Stimulated activated CD4-positive, alpha-beta T cell treated with anti-CD3 and anti-CD28 coated beads, Interleukin-12 subunit alpha, Interleukin-12 subunit beta, amount 100 ng/mL, for 24 hours (primary cell): ENCODE measurements at regions not wholly inside any gene's neighbourhood (a gene's known extent, or its start where the extent isn't known, plus 50 kb on each side); places are given as distances from the start of the nearest gene placed in this dataset.

Experiments
- DNase-seq, 2 experiments: peaks; one replicate each; pipeline ENCODE4 v3.0.0-alpha.2; 2020; ENCODE audit warnings: low read depth in 2 of 2

DNA sequence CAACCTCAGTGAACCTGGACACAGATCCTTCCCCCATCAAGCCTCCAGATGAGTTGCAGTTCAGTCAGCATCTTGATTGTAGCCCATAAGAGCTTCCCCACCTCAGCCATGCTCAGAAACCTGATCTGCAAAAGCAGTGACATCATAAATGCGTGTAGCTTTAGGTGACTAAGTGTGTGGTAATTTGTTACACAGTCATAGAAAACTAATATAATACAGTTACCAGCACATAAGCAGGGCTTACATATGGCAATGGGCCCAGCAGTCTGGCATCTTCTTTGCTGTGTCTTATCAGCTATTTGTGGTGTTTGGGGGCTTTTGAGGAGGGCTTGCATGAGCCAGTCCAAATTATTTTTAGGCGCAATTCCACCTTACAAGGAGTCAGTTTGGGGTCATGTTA is 807.0 kb downstream of the SLC4A3 start:
- no peak for DNase-seq

DNA sequence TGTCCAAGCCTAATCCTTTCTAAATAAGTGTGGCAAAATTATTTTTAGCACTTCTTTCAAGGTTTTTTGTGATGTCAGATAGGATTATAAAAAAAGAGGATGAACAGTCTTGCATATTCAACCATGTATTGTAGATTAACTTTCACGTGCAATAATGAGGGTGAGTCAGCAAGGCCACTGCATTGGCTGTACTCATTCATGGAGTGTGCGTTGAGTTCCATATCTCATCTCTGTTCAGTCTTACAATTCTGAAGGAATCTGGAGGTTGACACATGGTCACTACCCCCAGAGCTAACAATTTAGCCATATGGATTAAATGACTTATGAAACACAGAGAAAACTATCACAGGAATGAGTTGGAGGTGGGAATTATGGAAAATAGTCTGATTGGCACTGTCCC is 810.5 kb downstream of the SLC4A3 start:
- no peak for DNase-seq

DNA sequence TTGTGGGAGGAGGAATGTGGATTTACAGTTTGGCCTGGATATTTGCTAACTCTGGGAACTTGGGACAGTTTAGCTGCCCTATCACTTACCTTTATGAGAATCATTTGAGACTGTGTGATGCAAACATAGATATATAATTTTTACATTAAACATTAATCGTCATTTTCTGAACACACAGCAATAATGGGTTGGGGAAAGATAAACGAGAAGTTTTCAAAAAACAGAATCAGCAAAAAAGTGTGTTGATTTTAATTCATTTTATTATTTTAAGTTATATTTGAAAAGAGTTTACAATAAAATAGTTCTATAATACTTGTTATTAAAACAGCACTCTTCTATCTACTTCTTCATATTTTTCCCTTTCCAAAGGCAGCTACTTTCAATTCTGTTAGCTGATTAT is 813.3 kb downstream of the SLC4A3 start:
- DNase-seq = no peak

DNA sequence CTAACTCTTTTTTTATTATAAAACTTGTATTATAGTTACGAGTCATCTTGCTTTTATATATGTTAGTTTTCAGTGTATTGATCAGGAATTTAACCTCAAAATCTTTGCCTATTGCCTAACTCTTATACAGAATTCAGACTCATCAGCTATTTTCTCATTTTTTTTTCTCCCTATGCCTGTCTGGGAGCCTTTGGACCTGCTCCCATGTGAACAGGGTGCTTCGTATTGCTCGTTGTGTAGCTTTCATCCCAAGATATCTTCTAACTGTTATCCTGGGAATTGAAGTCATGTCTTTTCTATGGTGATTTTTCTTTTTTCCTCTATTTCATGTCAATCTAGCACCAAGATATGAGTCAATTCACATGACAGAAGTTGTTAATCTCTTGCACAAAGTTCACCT is 814.0 kb downstream of the SLC4A3 start:
- DNase-seq = no peak

DNA sequence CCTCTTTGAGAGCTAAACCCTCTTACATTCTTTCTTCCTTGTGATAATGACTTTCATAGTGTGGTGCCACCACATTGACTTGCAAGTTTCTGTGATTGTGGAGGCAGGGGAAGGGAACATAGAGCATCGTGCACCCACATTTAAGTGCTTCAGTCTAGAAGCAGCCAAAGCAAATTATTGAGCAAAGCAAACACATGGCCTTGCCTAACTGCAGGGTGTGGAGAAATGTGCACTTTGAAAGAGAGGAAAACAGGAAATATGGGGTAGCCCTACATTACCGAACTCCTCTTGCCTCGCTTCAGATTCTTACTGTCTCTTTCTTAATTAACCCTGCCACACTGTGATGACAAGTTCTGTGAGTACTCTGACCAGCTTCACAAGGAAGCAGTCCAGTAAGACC is 814.6 kb downstream of the SLC4A3 start:
- no peak for DNase-seq

DNA sequence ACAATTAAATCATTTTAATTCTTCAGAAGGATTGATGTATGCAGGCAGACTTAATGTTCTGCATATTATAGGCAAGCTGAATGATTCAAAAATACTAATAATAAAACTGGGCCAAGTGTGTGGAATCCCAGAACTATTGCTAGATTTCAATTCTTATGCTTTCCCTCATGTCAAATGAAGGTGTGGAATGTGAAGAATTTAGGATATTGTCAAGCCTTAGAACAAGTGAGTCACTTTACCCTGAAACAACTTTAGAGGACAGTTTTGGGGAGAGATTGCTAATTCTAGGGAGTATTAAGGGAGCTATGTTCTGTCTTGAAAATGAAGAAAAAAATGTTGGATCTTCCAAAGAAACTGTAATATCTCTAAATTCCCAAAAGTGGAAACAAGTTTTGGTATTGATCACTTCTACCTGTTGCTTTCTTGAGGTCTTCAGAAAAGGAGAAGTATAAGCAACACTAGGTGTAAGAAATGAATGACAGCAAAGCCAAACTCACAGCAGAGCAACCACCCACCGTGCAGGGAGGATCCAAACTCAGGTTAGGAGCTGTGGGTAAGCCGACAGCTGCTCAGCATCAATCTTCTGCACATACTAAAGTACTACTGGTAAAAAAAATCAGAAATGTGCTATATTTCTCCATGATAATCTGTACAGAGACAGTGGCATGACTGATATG is 818.1 kb downstream of the SLC4A3 start:
- no peak for DNase-seq

DNA sequence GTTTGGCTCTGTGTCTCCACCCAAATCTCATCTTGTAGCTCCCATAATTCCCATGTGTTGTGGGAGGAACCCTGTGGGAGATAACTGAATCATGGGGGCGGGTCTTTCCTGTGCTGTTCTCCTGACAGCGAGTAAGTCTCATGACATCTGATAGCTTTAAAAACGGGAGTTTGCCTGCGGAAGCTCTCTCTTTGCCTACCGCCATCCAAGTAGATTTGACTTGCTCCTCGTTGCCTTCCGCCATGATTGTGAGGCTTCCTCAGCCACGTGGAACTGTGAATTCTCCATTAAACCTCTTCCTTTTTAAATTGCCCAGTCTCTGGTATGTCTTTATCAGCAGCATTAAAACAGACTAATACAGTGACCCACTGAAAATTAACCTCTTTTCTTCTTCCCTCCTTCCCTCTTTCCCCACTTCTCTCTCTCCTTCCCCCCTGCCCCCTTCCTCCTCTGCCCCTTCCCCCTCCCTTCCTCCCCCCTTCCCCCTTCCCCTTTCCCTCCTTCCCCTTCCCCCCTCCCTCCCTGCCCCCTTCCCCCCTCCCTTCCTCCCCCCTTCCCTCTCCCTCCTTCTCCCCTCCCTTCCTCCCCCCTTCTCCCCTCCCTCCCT is 818.8 kb downstream of the SLC4A3 start:
- DNase-seq = no peak

DNA sequence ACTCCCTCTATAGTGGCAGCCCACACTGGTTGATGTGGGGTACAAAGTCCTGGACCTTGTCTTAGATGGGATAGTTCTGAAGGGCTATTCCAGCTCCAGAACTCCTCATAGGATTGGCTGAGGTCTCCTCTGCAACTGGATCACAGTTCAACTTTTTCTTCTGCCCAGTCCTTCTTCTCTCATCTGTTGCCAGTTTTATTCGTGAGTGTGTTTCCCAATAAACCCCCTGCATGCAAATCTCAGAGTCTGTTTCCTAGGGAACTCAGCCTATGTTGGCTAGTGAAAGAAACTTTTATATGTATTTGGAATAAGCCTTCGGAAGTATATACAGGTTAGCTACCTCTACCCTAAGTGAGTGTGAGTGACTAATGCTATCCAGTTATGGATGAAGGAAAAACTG is 823.4 kb downstream of the SLC4A3 start:
- DNase-seq = no peak

DNA sequence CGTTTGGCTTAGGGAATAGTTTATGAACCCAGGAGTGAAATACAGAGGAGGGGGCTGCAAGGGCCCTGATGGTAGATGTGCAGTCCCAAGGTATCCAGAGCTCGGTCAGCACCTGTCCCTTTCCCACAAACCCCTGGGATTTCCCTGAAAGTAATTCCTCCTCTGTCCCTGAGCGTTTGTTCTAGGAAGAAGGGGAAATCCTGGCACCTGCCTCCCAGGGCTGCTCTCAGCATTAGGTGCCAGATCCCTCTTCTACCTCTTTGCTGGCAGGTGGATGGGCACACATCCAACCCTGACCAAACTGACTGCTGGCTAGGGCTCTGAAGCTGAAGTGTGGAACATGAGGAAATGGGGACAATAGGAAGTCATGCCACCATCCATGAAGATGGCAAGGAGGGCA is 824.0 kb downstream of the SLC4A3 start:
- DNase-seq = no peak

DNA sequence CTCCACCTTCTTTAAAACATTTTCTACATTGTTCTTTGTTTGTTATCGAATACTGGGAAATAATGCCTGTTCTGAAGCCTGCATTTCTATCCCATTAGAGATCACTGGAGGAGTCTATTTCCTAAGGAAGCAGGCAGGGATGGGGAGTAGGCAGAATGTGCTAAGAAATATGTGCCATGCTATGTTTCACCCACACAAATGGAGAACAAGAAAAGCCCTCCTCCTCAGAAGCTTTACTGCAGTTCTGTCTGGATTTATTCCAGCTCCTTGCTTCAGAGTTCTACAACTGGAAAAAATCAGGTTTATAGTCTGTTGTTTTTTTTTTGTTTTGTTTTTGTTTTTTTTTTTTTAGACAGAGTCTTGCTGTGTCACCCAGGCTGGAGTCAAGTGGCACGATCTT is 825.1 kb downstream of the SLC4A3 start:
- DNase-seq = no peak

DNA sequence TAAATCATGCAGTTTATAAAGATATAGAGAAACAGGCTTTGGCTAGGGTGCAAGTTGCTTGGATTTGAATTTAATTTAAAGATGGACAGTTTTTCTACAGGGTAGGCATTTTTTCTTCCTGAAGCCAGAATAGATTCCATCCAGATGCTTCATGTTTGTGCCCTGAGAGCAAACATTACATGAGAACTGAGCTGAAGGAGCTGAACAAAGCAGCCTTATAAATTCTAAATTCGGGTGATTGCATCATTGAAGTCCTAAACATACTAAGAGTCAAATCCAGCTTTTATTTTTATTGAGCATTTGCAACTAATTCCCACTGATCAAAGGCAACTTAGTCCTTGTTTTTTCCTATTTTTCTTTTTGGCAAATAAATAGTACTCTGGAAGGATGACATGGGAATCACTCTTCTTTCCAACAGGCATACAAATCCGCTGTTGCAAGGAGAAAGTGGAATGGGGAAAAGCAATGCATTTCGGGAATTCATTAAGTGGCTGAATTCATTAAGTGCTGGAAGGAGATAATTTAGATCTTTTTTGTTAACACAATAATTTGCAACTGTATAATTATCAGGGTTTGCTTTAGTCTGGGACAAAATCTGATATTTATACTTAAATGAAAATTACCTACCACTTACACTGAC is 828.0 kb downstream of the SLC4A3 start:
- no peak for DNase-seq

DNA sequence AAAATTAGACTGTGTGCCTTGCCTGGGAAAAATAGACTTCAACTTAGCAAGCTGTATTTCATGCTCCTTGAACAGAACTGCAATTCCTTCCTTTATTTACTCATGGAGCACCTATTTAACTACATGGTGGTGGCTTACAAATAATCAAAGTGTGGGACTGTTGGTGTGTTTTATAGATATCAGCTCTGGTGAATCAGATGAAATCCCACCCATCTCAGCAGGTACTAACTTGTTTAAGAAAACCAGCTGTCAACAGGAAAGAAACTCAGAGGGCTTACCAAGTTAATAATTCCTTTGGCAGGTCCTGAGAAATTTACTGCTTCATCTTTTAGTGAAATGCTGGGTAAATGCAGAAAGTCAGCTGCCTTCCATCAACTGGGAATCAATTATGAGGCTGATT is 830.6 kb downstream of the SLC4A3 start:
- DNase-seq = no peak

DNA sequence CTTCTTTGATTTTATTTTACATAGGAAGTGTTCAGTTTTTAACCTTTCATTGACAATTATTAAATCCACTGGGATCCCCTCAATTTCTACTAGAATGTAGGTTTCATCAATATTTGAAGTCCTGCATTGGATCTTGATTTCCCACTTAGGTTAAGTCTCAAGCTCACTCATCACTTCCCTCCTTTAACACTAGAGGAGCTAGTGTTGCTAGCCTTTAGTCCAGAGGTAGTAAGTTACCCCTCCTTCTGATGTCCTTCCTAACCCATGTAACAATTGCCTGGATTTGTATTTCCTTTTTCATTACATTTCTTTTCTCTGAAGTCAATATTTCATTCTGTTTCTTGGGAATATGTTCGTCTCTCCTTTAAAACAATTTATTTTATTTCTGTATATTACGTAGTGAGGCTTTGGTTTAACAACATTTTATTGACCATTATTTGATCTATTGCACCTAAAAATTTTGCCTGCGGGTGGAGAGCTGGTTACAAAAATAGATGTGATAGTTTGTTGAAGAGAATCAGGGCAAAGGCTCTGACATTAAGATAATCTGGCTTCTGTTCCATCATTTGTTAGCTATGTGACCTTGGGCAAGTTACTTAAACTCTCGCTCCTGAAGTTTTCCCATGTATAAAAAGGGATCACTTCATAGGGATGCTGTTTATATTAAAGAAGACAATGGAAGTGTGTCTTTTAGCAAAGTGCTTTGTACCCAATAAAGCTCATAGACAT is 833.0 kb downstream of the SLC4A3 start:
- no peak for DNase-seq

DNA sequence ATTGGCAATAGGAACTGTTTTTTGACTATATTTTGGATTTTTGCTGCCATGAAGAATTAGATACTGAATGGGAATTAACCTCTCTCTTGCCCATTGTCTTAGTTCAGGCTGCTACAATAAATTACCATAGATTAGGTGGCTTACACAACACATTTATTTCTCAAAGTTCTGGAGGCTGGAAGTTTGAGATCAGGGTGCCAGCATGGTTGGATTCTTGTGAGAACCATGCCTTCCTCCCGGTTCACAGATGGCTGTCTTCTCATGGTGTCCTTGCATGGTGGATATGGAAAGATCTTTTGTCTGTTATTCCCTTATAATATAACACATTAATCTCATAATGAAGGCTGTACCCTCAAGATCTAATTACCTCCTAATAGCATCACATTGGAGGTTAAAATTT is 836.4 kb downstream of the SLC4A3 start:
- DNase-seq = no peak

DNA sequence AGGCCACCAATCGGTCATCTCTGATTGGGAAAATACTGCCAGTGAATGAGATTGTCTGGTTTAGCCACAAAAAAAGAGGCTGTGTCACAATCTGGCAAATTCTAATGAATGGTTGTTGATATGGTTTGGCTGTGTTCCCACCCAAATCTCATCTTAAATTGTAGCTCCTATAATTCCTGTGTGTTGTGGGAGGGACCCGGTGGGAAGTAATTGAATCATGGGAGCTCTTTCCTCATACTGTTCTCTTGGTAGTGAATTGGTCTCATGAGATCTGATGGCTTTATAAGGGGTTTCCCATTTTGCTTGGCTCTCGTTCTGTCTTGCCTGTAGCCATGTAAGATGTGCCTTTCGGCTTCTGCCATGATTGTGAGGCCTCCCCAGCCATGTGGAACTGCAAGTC is 838.3 kb downstream of the SLC4A3 start:
- DNase-seq = no peak

DNA sequence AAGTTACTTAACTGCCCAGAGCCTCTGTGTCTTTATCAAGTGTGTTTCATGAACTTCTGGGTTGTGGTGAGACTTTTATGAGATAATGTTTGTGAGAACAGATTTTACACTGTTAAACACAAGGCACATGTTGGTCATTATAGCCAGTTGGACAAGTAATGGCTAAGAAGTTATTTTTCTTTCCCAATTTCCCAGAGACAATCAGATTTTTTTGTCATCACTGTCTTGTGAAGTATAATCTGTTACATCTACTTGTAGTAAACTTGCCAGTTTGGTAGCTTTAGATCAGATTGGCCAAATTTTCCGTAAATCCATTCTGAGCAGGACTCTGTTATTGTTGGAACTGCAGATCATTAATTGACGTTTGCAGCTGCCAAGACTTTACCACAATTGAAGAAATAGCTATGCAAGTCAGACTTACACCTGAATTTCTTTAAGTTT is 838.8 kb downstream of the SLC4A3 start:
- DNase-seq = no peak

DNA sequence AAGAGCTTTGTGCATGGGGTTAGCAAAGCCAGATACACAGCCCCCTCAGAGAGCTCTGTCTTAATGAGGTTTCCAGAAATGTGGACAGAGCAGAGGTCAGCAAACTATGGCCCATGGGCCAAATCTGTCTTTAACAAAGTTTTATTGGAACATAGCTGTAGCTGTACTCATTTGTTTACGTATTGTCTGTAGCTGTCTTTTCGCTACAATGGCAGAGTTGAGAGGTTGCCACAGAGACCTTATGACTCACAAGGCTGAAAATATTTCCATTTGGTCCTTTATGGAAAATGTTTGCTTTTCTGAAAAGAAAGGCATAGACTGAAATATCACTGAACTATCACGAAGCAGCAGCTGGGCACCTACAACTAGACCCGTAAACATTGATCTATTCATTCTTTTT is 841.8 kb downstream of the SLC4A3 start:
- no peak for DNase-seq

DNA sequence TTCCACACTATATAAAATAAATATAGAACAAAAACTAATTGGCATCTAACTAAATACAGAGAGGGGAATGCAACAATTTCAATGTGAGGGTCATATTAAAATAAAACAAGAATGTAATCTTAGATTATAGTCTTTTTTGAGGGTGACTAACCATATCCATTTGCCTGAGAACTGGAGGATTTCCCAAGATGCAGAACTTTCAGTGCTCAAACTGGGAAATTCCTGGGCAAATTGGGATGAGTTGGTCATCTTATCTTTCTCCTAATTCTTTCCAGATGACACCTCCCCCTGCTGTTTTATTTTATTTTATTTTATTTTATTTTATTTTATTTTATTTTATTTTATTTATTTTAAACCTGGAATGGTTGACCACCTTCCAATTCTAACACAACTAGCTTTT is 846.2 kb downstream of the SLC4A3 start:
- no peak for DNase-seq

DNA sequence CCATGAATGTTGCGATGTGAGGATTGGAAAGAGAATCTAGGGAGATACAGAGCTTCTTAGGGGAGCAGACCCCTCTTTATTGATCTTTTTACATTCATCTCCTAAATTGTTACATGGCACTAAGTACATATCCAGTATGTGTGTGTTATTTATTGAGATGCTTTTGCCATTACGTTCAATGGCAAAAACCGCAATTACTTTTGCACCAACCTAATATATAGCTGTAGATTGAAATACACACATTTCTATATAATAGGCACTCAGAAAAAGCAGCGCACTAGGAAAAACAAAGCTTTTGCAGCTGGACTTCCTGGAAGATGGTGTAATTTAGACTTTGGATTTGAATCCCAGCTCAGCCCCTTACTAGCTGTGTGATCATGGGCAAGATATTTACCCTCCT is 849.4 kb downstream of the SLC4A3 start:
- DNase-seq = no peak

DNA sequence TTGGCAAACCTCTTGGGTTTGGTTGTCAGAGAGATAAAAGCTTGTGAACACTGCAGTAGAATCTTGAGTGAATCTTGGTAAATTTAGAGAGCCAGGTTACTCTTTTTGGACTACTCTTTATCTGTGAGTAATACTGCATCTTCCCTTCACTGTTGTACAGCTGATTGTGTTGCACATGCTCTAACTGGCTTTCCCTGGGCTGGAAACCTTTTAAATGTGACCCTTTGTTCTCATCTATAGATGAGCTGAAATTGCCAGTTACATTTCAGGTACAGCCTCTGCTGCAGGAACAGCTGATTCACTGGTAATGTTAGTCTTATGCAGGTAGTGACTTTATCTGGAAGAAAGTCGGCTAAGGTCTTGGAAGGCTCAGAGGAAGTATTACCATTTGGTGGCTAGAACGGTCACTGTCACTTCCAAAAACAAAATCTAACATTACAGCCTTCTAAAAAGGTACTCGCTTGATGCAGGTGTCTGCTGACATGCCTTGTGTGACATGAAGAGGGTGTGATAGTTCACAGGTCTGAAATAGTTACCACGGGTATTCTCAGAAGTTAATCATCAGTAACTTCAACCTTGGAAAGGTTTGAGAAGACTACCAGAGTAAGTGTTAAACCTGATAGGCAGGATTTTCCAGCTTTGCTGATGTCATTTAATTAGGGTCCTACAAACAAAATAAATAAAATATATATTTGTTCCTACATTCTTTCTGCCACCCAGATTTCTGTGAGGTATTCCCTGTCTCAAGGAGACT is 851.1 kb downstream of the SLC4A3 start:
- DNase-seq = no peak

DNA sequence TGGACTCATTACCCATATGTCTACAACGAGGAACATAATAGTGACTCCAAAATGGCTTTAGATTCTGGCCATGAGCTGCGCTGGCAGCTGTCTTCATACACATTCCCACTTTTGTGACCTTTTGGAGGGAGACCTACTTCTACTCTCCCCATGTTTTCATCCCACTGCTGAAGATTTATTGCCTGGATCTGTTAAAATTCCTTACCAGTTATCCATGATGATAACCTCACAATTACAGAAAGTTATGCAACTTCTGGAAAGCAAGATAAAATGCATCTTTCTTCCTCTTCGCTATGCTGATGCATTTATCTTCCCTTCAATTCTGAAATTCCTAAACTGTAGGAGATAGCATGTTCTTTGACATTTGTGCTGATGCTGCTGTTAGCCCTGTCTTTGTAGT is 855.3 kb downstream of the SLC4A3 start:
- DNase-seq = no peak

DNA sequence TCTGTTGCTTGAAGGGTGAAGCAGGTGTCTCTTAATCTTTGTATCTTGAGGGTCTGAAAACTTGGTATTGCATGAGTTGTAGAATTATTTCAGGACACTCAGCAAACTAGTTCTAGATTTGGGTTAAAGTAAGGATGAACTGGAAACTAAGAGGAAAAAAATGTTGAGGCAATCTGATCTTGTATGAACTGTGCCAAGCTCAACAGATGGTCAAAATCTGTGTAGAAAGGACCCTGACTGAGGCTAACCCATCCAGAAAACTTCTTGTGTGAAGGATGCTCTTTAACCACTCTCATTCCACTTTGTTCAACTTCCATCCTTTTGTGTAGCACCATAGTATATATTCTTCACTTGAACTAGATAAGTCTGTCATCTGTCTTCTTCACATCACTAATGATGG is 861.7 kb downstream of the SLC4A3 start:
- DNase-seq = no peak
